ENCODE measurements at regions not wholly inside any gene's neighbourhood (a gene's known extent, or its start where the extent isn't known, plus 50 kb on each side); places are given as distances from the start of the nearest gene placed in this dataset.

GRCh38 chr2:236666646-236667204, 97.1 kb downstream of the ACKR3 start:
- no peak for DNase-seq (ENCODE audit: low spot score)
- ATAC-seq (ENCODE audit: low FRiP score), result no peak
- TF ChIP-seq CTCF (IDR thresholded peaks at IDR 0.05), result no peak

GRCh38 chr2:236667526-236667925, 97.9 kb downstream of the ACKR3 start:
- no peak for TF ChIP-seq CTCF (IDR thresholded peaks at IDR 0.05)
- DNase-seq (ENCODE audit: low spot score), result no peak
- no peak for ATAC-seq (ENCODE audit: low FRiP score)

- no peak for DNase-seq (ENCODE audit: low spot score)
- TF ChIP-seq CTCF (IDR thresholded peaks at IDR 0.05), result no peak
- no peak for ATAC-seq (ENCODE audit: low FRiP score)
These were observed 98.9 kb downstream of the ACKR3 start for GRCh38 chr2:236668531-236668969.

GRCh38 chr2:236670235-236670620, 100.6 kb downstream of the ACKR3 start:
- no peak for DNase-seq (ENCODE audit: low spot score)
- no peak for TF ChIP-seq CTCF (IDR thresholded peaks at IDR 0.05)
- ATAC-seq (ENCODE audit: low FRiP score), result no peak

- TF ChIP-seq CTCF (IDR thresholded peaks at IDR 0.05), result no peak
- ATAC-seq (ENCODE audit: low FRiP score), result no peak
- no peak for DNase-seq (ENCODE audit: low spot score)
These were observed 102.4 kb downstream of the ACKR3 start for GRCh38 chr2:236671896-236672562.

- DNase-seq (ENCODE audit: low spot score) (no peak), ATAC-seq (ENCODE audit: low FRiP score) (no peak)
- TF ChIP-seq CTCF (IDR thresholded peaks at IDR 0.05), result no peak
These were observed 103.0 kb downstream of the ACKR3 start for GRCh38 chr2:236672606-236673005.
